HG03045 (cell line): ENCODE measurements at regions not wholly inside any gene's neighbourhood (a gene's known extent, or its start where the extent isn't known, plus 50 kb on each side); places are given as distances from the start of the nearest gene placed in this dataset.
"Not testable (repeated sequence)": the region's sequence is repeated elsewhere in the genome, so short reads cannot be mapped to it uniquely, and the experiment has no call there.

Experiments used
- ATAC-seq: cut with Tn5 transposase; IDR thresholded peaks from one replicate; pipeline ENCODE4 v1.9.1; 2021; ENCODE audit warnings: mild to moderate bottlenecking, moderate library complexity; ENCODE audit not compliant: unreplicated experiment

DNA sequence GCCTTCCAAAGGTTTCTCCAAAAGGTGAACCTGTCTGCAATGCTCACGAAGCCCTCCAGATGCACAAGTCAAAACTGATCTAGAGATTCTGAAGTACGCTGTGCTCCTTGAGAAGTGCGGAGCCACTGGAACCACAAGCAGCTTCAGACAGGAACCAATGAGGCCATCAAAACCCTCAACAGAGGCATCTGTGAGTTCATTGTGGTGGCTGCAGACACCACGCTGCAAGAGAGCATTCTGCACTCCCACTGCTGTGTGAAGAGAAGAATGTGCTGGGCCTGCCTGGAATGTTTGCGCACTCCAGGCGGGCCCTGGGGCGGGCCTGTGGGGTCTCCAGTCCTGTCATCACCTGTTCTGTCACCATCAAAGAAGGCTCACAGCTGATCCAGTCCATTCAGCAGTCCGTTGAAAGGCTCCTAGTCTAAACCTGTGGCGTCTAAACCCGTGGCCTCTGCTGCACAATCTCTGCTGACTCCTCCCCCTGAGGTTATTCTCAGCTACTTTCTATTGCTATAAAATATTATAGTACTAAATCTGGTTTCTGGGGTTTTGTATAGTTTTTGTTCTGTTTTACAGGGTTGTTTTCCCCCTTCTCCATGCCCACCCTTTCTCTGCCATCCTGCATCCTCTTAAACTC, 111.6 kb downstream of the PPIAL4A start:
- not testable (repeated sequence) for ATAC-seq

DNA sequence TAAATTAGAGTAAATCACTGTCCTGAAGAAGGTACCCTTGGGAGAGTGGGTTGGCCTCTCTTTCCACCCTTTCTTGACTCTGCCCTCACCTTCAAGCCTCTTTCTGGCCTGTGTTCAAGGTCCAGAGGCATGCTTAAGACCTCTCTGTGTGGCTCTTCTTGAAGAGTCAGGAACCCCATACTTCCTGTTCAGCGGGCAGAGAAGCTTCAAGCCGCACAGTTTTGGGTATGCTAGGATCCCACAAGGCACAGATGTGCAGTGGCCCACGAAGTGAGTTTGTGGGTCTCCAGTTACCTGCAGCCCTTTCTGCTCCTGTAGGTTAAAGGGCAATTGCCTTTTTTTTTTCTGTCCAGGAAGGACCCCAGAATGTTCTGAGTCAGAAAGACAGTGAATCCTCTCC, 113.7 kb downstream of the PPIAL4A start:
- not testable (repeated sequence) for ATAC-seq

DNA sequence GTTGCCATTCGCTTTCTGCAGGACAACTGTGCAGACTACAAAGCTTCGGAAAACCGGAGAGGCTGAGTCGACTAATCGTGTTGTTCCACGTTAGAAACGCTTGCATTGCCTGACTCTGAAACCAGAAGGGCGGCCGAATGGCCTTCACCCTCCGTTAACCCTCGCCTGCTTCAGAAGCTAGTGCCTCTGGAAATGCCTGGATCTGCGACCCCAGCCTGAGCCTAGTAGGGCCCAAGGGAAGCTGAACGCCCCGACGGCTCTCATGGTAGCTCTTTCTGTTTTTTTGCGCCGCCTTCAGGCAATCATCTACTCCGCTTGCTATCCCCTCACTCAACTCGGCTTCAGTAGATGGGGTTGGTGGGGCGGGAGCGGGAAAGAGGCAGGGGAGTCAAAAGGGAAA, 117.3 kb downstream of the PPIAL4A start:
- ATAC-seq, result not testable (repeated sequence)

DNA sequence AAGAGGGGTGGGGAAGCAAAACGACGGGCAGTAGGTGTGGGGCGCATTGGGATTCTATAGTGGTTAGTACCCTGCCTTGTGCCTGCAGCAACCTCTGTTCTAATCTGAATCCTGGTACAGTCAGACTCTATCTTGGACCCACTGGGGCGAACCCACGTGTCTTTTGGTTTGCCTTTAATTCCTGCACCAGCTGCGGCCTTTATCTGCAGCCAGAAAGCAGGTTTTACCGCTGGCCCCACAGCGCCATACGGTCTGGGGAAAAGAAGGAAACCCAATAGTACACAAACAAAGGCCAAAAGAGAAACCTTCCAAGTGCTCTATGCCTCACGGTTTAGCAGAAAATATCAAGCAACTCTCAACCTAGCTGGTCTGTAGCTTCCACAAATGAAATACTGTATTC, 118.2 kb downstream of the PPIAL4A start:
- ATAC-seq, result not testable (repeated sequence)

DNA sequence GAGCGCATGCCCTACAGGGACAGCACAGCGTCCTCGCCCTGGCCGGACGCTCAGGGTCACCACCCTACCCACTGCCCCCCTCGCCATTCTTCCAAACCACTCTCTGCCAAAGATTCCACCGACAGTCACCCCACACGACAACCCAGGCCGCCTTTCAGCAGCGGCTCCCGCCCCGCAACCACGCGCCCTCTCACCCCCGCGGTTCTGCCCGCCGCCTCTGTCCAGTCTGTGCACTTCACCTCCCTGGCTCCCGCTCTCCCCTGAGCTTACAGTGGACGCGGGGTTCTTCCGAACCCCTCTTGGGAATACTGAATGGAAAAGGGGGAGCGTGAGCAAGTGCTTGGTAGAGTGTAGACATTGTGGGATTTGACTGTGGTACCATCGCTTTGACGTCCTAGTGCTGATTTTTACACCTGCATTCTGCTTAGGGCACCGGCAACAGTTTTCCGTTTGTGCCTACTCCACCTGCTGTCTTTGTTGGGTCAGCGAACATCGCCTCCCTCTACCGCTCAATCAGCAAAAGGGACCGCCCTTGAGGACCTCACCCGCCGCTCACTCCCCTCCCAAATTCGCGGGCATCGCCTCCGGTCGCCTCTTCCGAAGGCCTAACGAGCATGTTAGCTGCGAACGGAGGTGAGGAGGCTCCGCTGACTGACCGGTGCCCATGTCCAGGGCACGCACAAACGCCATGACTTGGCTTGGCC, 119.1 kb downstream of the PPIAL4A start:
- ATAC-seq, result not testable (repeated sequence)

DNA sequence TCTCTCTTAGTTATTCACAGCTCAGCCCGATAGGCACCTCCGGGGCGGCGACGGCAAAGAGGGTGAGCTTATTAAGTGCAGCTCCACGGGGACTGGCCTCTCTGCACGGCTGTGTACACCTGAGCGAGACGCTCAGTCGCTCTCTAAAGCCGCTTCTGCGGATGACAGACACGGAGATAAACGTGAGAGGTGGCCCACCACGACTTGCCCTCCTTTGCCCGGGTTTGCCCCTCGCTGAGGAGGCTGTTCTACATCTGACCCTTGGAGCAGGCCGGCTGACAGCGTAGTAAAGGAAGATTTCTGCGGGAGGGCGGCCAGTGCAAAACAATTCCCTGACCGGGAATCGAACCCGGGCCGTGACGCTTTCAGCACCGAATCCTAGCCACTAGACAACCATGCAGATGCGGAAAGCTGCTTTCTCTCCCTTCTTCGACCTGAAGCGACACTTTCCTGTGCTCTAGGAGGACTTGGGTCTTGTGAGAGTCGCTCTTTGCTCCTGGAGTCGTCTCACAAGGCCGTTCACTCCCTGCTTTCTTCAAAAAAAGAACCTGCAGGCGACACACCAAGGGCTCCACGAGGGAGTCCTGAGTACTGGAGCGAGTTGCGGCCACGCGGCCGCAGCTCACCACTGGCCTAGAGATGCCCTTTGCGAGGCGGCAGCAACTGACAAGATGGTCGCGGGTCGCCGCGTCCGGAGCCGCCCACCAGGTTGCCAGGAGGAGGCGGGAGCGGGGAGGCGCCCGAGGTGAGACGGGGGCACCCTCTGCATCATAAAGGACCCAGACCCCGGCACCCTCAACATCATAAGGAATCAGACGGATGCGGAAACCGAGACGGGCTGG, 119.9 kb downstream of the PPIAL4A start:
- ATAC-seq, result not testable (repeated sequence)

DNA sequence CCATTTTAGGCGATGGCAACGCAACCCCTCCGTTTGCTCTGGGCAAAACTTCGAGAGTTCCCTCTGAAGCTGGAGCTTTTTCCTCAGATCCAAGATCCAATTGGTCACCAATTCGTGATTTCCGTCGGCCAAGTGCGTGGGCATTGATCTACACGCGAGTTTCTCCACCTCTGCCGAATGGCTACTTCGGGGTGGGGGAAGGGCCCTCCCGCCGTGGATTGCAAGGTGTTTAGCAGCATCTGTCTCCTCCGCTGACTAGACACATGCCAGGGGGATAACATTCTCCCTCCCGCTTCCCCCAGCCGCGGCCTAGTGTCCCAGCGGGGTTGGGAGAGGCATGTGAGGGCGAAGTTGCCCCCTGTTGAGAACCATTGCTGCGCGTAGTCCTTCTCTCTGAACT, 120.6 kb downstream of the PPIAL4A start:
- not testable (repeated sequence) for ATAC-seq

DNA sequence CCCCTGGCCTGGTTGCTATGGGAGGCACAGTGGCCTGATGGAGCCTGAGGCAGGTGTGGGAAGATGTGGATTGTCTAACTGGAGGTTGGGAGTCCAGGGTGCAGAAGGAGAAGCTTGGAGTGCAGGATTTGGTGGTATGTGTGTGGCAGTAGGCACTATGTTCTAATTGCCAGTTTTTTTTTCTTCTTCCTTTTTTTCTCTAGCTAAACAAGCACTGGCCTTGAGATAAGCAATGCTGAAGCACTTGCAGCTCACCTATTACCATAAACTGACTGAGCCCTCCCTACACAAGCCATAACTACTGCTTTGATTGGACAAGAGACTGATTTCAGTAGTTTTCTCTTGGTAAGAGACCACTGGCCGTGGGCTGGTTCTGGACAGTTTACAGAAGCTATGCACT, 123.6 kb downstream of the PPIAL4A start:
- ATAC-seq, result not testable (repeated sequence)

DNA sequence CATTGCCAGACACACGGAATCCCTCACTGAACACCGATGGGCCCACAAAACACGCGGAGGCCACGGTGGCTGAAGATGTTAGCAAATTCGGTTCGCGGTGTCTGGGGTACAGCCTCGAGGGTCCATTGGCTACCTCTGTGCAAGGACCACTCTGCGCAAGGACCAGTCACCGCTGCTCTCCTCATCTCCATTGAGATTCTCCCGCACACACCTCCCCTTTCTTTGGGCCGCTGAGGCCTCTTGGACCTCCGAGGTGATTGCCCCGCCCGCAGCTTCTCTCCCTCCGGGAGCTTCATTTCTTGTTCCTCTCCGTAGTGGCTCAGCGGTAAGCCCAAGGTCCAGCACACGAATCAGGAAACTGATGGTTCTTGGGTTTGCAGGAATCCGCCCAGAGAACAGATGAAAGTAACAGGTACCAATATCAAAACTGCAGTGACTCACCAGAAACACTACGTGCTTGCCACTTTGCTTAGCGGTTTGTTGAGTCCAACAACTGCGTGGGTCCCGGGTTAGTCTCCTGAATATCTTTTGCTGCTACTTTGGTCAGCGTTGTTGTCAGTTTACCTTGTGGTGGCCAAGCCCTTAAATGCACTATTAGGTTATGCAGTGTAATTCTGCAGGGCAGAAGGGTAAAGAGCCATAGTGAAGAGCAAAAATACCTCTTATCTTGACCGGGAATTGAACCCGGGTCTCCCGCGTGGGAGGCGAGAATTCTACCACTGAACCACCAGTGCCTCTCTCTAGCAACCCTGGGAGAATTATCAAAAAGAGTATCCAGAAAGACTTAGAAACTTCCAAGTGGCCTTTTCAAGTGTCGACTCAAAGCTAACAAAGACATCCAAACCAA, 126.8 kb downstream of the PPIAL4A start:
- not testable (repeated sequence) for ATAC-seq

DNA sequence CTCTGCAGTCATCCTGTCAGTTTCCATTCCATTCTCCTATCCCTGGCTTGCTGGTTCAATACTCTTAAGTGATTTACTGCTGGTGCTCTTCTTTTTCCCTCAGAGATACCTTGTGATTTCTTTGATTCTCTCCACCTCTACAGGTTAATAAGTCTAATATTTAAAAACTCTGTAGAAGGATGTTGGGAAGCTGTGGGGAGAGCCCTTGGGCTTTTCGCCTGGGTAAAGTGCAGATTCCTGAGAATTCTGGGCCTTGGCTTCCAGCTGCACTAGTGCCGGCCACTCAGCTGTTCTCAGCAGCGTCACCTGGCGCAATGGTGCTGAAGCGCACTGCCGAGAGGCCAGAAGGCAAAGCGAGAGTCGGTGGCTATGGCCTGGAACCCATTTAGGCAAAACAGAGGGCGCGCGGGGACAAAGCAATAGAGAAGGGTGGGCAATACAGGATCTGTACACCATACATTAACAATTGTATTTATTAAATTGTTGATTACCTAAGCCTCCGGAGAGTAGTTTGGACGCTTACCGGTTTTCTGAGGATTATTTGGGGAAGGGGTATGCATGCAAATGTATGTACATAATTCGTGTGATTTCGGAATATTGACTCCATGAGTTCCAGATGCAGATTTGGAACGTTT, 130.3 kb downstream of the PPIAL4A start:
- not testable (repeated sequence) for ATAC-seq

DNA sequence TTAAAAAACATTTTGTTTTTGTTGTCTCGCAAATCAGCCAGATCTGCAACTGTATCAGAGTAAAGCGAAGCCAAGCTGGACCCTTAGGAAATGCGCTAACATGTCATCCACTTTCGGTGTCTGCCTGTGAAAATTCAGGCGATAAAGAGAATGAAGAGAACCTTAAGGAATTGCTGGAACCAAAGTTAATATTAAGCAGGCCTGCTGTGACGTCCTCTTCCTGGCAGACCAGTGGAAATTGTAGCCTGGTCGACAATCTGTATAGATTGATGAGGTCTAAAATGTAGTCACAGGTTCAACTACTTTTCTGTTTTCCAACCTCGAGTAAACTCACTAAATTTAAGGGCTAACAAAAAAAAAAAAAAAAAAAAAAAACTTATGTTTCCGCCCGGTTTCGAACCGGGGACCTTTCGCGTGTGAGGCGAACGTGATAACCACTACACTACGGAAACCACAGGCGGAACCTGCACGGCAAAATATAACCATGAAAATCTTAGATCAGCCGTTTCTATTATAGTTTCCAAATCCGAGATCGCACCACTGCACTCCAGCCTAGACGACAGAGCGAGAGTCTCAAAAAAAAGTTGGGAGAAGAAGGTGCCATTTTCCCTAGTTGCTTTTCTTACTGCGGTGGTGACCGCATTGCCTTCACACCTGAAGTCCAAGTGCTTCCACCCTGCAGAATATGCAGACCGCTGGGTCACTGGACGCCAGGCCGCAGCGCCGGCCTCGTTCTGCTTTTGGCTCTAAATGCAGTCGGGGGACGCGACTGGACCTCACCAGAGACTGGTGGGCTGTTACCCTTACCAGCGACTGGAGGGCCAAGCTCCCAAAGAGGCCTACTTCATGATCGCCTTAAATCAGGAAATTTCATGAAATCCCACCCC, 131.0 kb downstream of the PPIAL4A start:
- ATAC-seq, result not testable (repeated sequence)

DNA sequence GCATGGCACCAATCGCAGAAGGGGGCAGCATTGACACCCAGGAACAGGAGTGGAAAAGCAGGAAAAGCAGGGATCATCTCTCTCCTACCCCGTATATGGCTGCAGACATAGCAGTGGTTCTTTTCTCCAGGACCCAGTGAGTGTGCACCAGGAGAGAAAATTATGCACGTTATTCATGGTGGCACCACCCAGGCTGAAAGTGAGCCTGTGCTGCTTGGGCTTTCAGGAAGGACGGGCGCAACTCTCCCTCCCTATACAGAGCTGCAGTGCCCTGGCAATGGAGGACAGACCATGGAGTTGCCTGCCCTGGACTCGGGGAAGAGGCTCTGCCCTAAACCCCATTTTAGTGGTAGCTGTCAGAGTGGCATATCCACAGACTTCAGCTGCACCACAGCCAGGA, 132.1 kb downstream of the PPIAL4A start:
- not testable (repeated sequence) for ATAC-seq

DNA sequence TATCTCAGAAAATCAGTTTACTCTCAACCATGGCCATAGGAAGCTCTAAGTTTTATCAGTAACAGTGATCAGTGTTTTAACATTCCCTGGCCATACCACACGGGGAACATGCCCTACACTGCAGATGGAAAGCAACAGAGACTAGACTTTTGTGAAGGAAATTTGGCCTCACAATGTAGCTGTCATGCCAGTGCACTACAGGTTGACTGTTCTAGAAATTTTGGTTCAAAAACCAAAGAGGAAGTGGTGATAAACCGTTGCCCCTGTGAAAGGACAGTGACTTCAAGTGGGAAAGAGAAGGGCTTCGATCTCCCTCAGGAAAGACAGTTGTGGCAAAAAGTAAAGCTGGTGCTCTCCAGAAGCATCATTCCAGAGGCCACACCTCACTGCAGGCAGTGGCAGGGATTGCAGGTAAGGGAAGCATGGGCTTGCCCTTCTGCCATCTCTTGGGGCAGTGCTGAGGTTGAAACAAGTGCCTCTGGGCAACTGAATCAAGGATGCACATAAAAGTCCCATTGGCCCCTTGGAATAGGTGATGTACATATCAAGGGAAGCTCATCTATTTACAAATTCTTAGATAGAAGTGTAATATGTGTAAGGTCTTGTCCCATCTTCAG, 143.4 kb downstream of the PPIAL4A start:
- not testable (repeated sequence) for ATAC-seq

DNA sequence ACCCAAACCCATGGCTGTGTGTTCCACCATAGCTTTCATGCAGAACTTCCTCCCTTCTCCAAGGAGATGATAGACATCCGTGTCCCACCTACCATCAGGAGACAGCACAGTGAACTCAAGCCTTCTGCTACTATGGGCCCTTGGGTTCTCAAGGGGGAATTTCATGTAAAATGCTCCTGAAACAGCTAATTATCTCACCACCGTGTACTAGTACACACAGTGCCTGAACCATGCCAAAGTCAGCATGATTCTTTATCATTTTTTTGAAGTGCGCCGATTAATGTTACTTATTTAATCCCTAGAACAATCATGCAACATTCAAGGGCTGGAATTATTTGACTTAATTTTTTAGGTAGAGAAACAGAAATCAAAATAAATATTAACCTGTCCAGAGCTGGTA, 147.2 kb downstream of the PPIAL4A start:
- ATAC-seq, result not testable (repeated sequence)

DNA sequence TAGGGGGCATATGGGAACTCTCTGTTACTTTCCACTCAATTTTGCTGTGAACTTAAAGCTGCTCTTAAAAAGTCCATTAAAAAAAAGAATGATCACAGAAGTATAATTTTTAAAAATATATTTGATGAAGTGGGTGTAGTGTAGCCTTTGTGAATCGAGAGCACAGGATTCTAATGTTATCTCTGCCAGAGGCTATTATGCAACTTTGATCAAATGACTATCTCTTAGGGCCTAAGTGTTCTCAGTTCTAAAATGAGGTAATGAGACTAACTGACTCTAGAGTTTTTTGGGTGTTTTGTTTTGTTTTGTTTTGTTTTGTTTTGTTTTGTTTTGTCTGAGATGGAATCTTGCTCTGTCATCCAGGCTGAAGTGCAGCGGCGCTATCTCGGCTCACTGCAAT, 143.2 kb downstream of the FAM72B start:
- ATAC-seq, result not testable (repeated sequence)

DNA sequence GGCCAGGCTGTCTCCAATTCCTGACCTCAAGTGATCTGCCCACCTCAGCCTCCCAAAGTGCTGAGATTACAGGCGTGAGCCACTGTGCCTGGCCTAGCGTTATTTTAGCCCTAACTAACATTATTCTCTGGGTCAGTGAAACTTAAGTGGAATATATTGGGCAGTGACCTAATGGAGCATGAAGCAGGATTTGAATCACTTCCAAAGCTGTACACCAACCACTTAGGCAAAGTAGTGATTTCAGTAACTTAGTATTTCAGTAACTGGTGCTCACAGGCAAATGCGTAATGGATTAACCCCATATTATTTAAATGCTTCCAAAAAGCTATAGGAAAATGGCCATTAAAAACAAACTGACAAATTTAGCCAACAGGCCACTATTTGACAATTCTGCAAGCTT, 142.6 kb downstream of the FAM72B start:
- ATAC-seq, result not testable (repeated sequence)

DNA sequence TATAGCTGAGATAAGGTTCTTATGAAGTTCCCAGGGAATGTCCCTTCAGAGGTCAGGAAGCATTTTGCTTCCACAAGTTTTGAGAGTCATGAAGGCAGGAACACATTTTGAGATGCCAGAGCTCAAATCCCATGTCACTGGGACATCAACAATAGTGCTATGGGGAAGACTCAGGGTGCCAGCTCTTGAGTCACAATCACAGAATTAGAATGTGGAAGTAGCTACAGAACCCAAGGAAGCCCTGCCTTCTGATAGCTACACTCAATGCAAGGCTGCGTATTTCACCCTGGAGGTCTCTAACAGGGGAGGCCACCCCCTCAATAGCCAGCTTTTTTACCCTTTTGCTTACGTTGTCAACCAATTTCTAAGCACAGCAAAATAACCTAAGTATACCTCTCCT, 141.3 kb downstream of the FAM72B start:
- ATAC-seq, result not testable (repeated sequence)

DNA sequence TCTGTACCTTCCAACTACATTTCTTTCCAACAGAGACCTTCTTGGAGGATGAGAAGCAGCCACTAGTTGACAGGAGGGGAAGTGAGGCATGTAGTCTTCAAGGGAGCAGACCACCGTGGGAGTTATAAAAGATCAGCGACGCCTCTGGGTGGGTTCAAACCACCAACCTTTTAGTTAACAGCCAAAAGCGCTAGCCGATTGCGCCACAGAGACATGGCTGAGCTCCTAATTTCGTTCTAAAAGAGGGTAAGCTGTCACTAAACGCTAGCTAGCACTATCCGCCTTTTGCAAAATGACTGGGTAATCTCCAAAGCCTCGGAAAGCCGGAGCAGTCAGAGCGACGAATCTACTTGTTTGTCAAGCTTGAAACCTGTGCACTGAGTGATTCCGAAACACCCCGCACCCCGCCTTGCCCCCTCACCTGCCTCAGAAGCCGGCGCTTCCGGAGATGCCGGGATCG, 135.8 kb downstream of the FAM72B start:
- ATAC-seq, result not testable (repeated sequence)
